CD14-positive monocyte (primary cell): ENCODE measurements at regions not wholly inside any gene's neighbourhood (a gene's known extent, or its start where the extent isn't known, plus 50 kb on each side); places are given as distances from the start of the nearest gene placed in this dataset.

Experiments
- DNase-seq, 3 donors: peaks; one replicate each; pipeline ENCODE4 v3.0.0-alpha.2; 2011 to 2022
- H2AFZ ChIP-seq: 2 replicates; pipeline ENCODE4 v1.6.0; 2012; ENCODE audit warnings: mild to moderate bottlenecking, low read depth, low read length, inconsistent platforms; ENCODE audit not compliant: insufficient read depth, poor library complexity, severe bottlenecking
- H3K27ac ChIP-seq, 2 donors: 1 replicate in 1 of 2; 2 replicates in 1 of 2; pipeline ENCODE4 v1.5.1; 2012 to 2013; ENCODE audit warnings: low read length in 2 of 2, control low read depth in 1 of 2, inconsistent platforms in 1 of 2, low read depth in 1 of 2, mild to moderate bottlenecking in 1 of 2
- H3K27me3 ChIP-seq, 2 donors: one replicate each; pipeline versions ENCODE4 v1.6.0 to v1.6.1; 2011 to 2013; ENCODE audit warnings: low read length in 2 of 2; ENCODE audit not compliant: control insufficient read depth in 2 of 2, insufficient read depth in 2 of 2
- H3K36me3 ChIP-seq, 2 donors: replicated peaks in 1 of 2; 1 replicate in 1 of 2; 2 replicates in 1 of 2; pipeline versions ENCODE4 v1.5.1 to v1.6.1; 2012 to 2013; ENCODE audit warnings: low read length in 2 of 2, control low read depth in 1 of 2, inconsistent platforms in 1 of 2, mild to moderate bottlenecking in 1 of 2; ENCODE audit not compliant: insufficient read depth in 2 of 2, control insufficient read depth in 1 of 2
- H3K4me1 ChIP-seq, 2 donors: 1 replicate in 1 of 2; 2 replicates in 1 of 2; pipeline versions ENCODE4 v1.5.1 to v1.6.1; 2012 to 2013; ENCODE audit warnings: low read length in 2 of 2, control low read depth in 1 of 2, inconsistent platforms in 1 of 2, mild to moderate bottlenecking in 1 of 2, moderate library complexity in 1 of 2; ENCODE audit not compliant: insufficient read depth in 2 of 2, control insufficient read depth in 1 of 2
- H3K4me2 ChIP-seq: replicated peaks from 2 replicates; pipeline ENCODE3; 2012; ENCODE audit warnings: low read length, moderate library complexity, mild to moderate bottlenecking; ENCODE audit not compliant: poor library complexity, severe bottlenecking; ENCODE audit errors: extremely low read depth
- H3K4me3 ChIP-seq, 3 experiments: fragments of 200-600 bp in 1 of 3; sonication (generic) in 1 of 3; replicated peaks in 1 of 3; 1 replicate in 2 of 3; 2 replicates in 1 of 3; pipeline ENCODE4 v1.5.1; 2011 to 2013; ENCODE audit warnings: low read length in 3 of 3, mild to moderate bottlenecking in 3 of 3, control low read depth in 2 of 3, low read depth in 2 of 3, inconsistent platforms in 1 of 3, moderate library complexity in 1 of 3
- H3K79me2 ChIP-seq: 2 replicates; pipeline ENCODE4 v1.6.0; 2012; ENCODE audit warnings: mild to moderate bottlenecking, control low read depth, inconsistent platforms, low read length, moderate library complexity; ENCODE audit not compliant: insufficient read depth
- H3K9ac ChIP-seq: 2 replicates; pipeline ENCODE4 v1.6.0; 2017; ENCODE audit warnings: low read length, mild to moderate bottlenecking; ENCODE audit not compliant: insufficient read depth, poor library complexity, severe bottlenecking
- H3K9me3 ChIP-seq, 2 donors: replicated peaks in 1 of 2; 1 replicate in 1 of 2; 2 replicates in 1 of 2; pipeline versions ENCODE4 v1.5.1 to v1.6.1; 2012 to 2013; ENCODE audit warnings: low read length in 2 of 2, control low read depth in 1 of 2; ENCODE audit not compliant: control insufficient read depth in 1 of 2, insufficient read depth in 1 of 2
- H4K20me1 ChIP-seq: 2 replicates; pipeline ENCODE4 v1.6.0; 2012; ENCODE audit warnings: mild to moderate bottlenecking, low read length, control low read depth, moderate library complexity; ENCODE audit not compliant: insufficient read depth
- H3K27ac Mint-ChIP-seq, 7 donors: one replicate each; pipeline ENCODE4 v1.8.0; 2020; ENCODE audit warnings: mild to moderate bottlenecking in 7 of 7, mixed read lengths in 7 of 7, moderate library complexity in 6 of 7, inconsistent platforms in 2 of 7
- H3K27me3 Mint-ChIP-seq, 3 donors: one replicate each; pipeline ENCODE4 v1.8.0; 2021 to 2022; ENCODE audit warnings: low read depth in 3 of 3, mild to moderate bottlenecking in 3 of 3, mixed read lengths in 3 of 3, moderate library complexity in 3 of 3, inconsistent platforms in 1 of 3
- H3K36me3 Mint-ChIP-seq, 2 donors: one replicate each; pipeline ENCODE4 v1.8.0; 2020; ENCODE audit warnings: mixed read lengths in 2 of 2, inconsistent platforms in 1 of 2, mild to moderate bottlenecking in 1 of 2
- H3K4me1 Mint-ChIP-seq: one replicate; pipeline ENCODE4 v1.8.0; 2020; ENCODE audit warnings: mild to moderate bottlenecking, mixed read lengths
- H3K4me3 Mint-ChIP-seq, 2 donors: one replicate each; pipeline ENCODE4 v1.8.0; 2020; ENCODE audit warnings: mild to moderate bottlenecking in 2 of 2, mixed read lengths in 2 of 2, moderate library complexity in 1 of 2
- H3K9me3 Mint-ChIP-seq, 7 donors: one replicate each; pipeline ENCODE4 v1.8.0; 2020 to 2022; ENCODE audit warnings: mixed read lengths in 7 of 7, mild to moderate bottlenecking in 6 of 7, moderate library complexity in 6 of 7, inconsistent platforms in 2 of 7
- whole genome bisulfite sequencing: methylation state at CpG from one replicate; pipeline ENCODE4 v1.1.5; 2013; ENCODE audit warnings: missing lambda C conversion rate; ENCODE audit not compliant: insufficient coverage; 5-methylcytosine and 5-hydroxymethylcytosine counted together
- intact Hi-C, 2 donors: fragments of 100-400 bp; cut with micrococcal nuclease; formaldehyde crosslinking; loops; one replicate each; pipeline versions ENCODE4 v1.15.0 to v1.15.1; 2023
- TF ChIP-seq, protein P1 (sequence below): fragments of 200-600 bp; IDR thresholded peaks from one replicate; pipeline ENCODE4 v1.8.0; 2022; ENCODE audit warnings: antibody characterized with exemption, mild to moderate bottlenecking

DNA sequence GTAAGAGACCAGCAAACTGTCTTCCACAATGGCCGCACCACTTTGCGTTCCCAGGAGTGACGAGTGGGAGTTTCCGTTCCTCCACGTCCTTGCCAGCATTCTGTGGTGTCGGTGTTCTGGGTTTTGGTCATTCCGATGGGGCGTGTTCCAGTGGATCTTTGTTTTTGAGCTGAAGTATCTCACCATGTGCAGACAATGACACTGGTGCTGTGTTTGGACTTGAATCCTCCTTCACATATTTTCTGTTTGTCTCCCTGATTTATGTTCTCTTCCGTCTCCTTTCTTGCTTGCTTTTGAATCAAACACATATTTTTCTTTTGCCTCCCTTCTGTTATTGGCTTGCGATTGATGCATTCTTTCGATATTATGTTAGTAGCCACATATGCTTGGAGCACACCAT, 60.8 kb upstream of the IRX4 start:
- no peak overlapping the region for H3K4me3 ChIP-seq
- Mint-ChIP-seq H3K4me1 (no peaks in the 10 kb centered on the region), H3K27me3 (peaks cover 7 to 11% (median 10%) of the 10 kb centered on the region in 3 donors), H3K27ac (no peak overlapping the region), H3K4me3 (no peak overlapping the region), H3K9me3 (peaks cover 0 to 3% (median 0%) of the 10 kb centered on the region in 7 donors), H3K36me3 (no peaks in the 10 kb centered on the region)
- WGBS: 94% methylated on average over 8 of the region's 11 CpGs
- TF ChIP-seq, protein P1, sequence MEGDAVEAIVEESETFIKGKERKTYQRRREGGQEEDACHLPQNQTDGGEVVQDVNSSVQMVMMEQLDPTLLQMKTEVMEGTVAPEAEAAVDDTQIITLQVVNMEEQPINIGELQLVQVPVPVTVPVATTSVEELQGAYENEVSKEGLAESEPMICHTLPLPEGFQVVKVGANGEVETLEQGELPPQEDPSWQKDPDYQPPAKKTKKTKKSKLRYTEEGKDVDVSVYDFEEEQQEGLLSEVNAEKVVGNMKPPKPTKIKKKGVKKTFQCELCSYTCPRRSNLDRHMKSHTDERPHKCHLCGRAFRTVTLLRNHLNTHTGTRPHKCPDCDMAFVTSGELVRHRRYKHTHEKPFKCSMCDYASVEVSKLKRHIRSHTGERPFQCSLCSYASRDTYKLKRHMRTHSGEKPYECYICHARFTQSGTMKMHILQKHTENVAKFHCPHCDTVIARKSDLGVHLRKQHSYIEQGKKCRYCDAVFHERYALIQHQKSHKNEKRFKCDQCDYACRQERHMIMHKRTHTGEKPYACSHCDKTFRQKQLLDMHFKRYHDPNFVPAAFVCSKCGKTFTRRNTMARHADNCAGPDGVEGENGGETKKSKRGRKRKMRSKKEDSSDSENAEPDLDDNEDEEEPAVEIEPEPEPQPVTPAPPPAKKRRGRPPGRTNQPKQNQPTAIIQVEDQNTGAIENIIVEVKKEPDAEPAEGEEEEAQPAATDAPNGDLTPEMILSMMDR: no peak
- H3K36me3 ChIP-seq: no peaks in the 10 kb centered on the region
- H3K4me2 ChIP-seq: no peak overlapping the region
- H3K79me2 ChIP-seq: no peaks in the 10 kb centered on the region
- no peaks in the 10 kb centered on the region for H3K27me3 ChIP-seq
- H3K9ac ChIP-seq: no peak overlapping the region
- no peak overlapping the region for H3K27ac ChIP-seq
- no peak overlapping the region for H2AFZ ChIP-seq
- no peaks in the 10 kb centered on the region for H3K9me3 ChIP-seq
- no peaks in the 10 kb centered on the region for H4K20me1 ChIP-seq
- DNase-seq: no peak
- H3K4me1 ChIP-seq: no peaks in the 10 kb centered on the region
- intact Hi-C loops: no loop called here

DNA sequence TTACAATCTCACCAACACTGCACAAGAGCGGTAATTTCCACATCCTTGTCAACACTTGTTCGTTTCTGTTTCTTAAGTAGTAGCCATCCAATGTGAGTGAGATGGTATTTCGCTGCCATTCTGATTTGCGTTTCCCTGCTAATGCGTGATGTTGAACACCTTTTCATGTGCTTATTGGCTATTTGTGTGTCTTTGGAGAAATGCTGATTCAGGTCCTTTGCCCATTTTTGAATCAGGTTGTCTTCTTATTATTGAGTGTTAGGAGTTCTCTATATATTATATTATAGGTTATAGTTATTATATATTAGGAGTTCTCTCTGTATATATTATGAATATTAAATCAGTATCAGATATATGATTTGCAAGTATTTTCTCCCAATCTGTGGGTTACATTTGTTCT, 59.9 kb upstream of the IRX4 start:
- Histone ChIP-seq H2AFZ (no peak overlapping the region), H3K36me3 (no peaks in the 10 kb centered on the region), H3K27me3 (no peaks in the 10 kb centered on the region), H3K4me2 (no peak overlapping the region), H3K4me1 (no peaks in the 10 kb centered on the region), H3K9ac (no peak overlapping the region), H3K9me3 (no peaks in the 10 kb centered on the region), H4K20me1 (no peaks in the 10 kb centered on the region), H3K4me3 (no peak overlapping the region), H3K27ac (no peak overlapping the region), H3K79me2 (no peaks in the 10 kb centered on the region)
- no peak for DNase-seq
- intact Hi-C loops: no loop called here
- 100% methylated on average over 3 of the region's 5 CpGs for WGBS
- no peaks in the 10 kb centered on the region for H3K4me1 Mint-ChIP-seq
- peaks cover 5 to 10% (median 7%) of the 10 kb centered on the region in 3 donors for H3K27me3 Mint-ChIP-seq
- no peak overlapping the region for H3K27ac Mint-ChIP-seq
- TF ChIP-seq, protein P1: no peak
- H3K4me3 Mint-ChIP-seq: no peak overlapping the region
- peaks cover 0 to 3% (median 0%) of the 10 kb centered on the region in 7 donors for H3K9me3 Mint-ChIP-seq
- no peaks in the 10 kb centered on the region for H3K36me3 Mint-ChIP-seq
